Trophoblast cell (in vitro differentiated cells and primary cell): ENCODE measurements at regions not wholly inside any gene's neighbourhood (a gene's known extent, or its start where the extent isn't known, plus 50 kb on each side); places are given as distances from the start of the nearest gene placed in this dataset.

Source experiments
- DNase-seq, 2 donors: peaks; one replicate each; pipeline ENCODE4 v3.0.0-alpha.2; 2016
- H2AFZ ChIP-seq: 2 replicates; pipeline ENCODE4 v1.6.1; 2013; ENCODE audit warnings: low read length, moderate library complexity, mild to moderate bottlenecking; ENCODE audit not compliant: insufficient read depth, poor library complexity
- H2AK5ac ChIP-seq: 2 replicates; pipeline ENCODE4 v1.6.1; 2013; ENCODE audit warnings: mild to moderate bottlenecking, low read length
- H2BK120ac ChIP-seq: 2 replicates; pipeline ENCODE4 v1.6.1; 2013; ENCODE audit warnings: low read length, mild to moderate bottlenecking, moderate library complexity; ENCODE audit not compliant: insufficient read depth, poor library complexity
- H2BK12ac ChIP-seq: 2 replicates; pipeline ENCODE4 v1.6.1; 2013; ENCODE audit warnings: mild to moderate bottlenecking, low read length, moderate library complexity
- H2BK5ac ChIP-seq: 2 replicates; pipeline ENCODE4 v1.6.1; 2013; ENCODE audit warnings: low read length, low read depth, moderate library complexity, mild to moderate bottlenecking; ENCODE audit not compliant: poor library complexity
- H3K14ac ChIP-seq: 2 replicates; pipeline ENCODE4 v1.6.1; 2013; ENCODE audit warnings: mild to moderate bottlenecking, low read length
- H3K18ac ChIP-seq: 2 replicates; pipeline ENCODE4 v1.6.1; 2013; ENCODE audit warnings: mild to moderate bottlenecking, low read length
- H3K23ac ChIP-seq: 2 replicates; pipeline ENCODE4 v1.6.1; 2013; ENCODE audit warnings: low read length
- H3K27ac ChIP-seq: 2 replicates; pipeline ENCODE4 v1.5.1; 2013; ENCODE audit warnings: low read depth, mild to moderate bottlenecking, inconsistent platforms, low read length, moderate library complexity
- H3K27me3 ChIP-seq: 2 replicates; pipeline ENCODE4 v1.6.1; 2013; ENCODE audit warnings: inconsistent platforms, mild to moderate bottlenecking, low read length, moderate library complexity; ENCODE audit not compliant: insufficient read depth
- H3K36me3 ChIP-seq, 2 experiments: 1 replicate in 1 of 2; 2 replicates in 1 of 2; pipeline ENCODE4 v1.6.1; 2013; ENCODE audit warnings: low read length in 2 of 2, mild to moderate bottlenecking in 2 of 2, moderate library complexity in 1 of 2; ENCODE audit not compliant: insufficient read depth in 2 of 2, control insufficient read depth in 1 of 2
- H3K4ac ChIP-seq: 2 replicates; pipeline ENCODE4 v1.6.1; 2013; ENCODE audit warnings: low read depth, mild to moderate bottlenecking, low read length, moderate library complexity
- H3K4me1 ChIP-seq, 2 experiments: 1 replicate in 1 of 2; 2 replicates in 1 of 2; pipeline ENCODE4 v1.6.1; 2013; ENCODE audit warnings: low read length in 2 of 2, mild to moderate bottlenecking in 2 of 2, moderate library complexity in 1 of 2; ENCODE audit not compliant: insufficient read depth in 2 of 2, control insufficient read depth in 1 of 2
- H3K4me2 ChIP-seq: 2 replicates; pipeline ENCODE4 v1.6.1; 2013; ENCODE audit warnings: inconsistent platforms, mild to moderate bottlenecking, low read length, moderate library complexity
- H3K4me3 ChIP-seq: 2 replicates; pipeline ENCODE4 v1.5.1; 2013; ENCODE audit warnings: mild to moderate bottlenecking, low read depth, low read length, inconsistent platforms
- H3K79me1 ChIP-seq: one replicate; pipeline ENCODE4 v1.6.1; 2013; ENCODE audit warnings: low read length
- H3K79me2 ChIP-seq: 2 replicates; pipeline ENCODE4 v1.6.1; 2013; ENCODE audit warnings: low read length, mild to moderate bottlenecking; ENCODE audit not compliant: control insufficient read depth, insufficient read depth, poor library complexity
- H3K9ac ChIP-seq: 2 replicates; pipeline ENCODE4 v1.6.1; 2013; ENCODE audit warnings: mild to moderate bottlenecking, low read length
- H3K9me3 ChIP-seq: 2 replicates; pipeline ENCODE4 v1.6.1; 2013; ENCODE audit warnings: low read depth, mild to moderate bottlenecking, control low read depth, inconsistent platforms, low read length; ENCODE audit not compliant: insufficient read depth
- H4K12ac ChIP-seq: 2 replicates; pipeline ENCODE4 v1.6.1; 2013; ENCODE audit warnings: low read depth, mild to moderate bottlenecking, low read length, moderate library complexity
- H4K8ac ChIP-seq: 2 replicates; pipeline ENCODE4 v1.6.1; 2013; ENCODE audit warnings: low read depth, mild to moderate bottlenecking, low read length, moderate library complexity
- H4K91ac ChIP-seq: one replicate; pipeline ENCODE4 v1.6.1; 2013; ENCODE audit warnings: low read depth, mild to moderate bottlenecking, low read length, moderate library complexity
- WGBS: extraction: QIAGEN DNeasy Blood & Tissue Kit; methylation state at CpG from one replicate; pipeline ENCODE4 v1.1.7; 2013; ENCODE audit warnings: missing lambda C conversion rate; ENCODE audit not compliant: insufficient read length, insufficient coverage; ENCODE audit errors: extremely low coverage; 5-methylcytosine and 5-hydroxymethylcytosine counted together

DNA sequence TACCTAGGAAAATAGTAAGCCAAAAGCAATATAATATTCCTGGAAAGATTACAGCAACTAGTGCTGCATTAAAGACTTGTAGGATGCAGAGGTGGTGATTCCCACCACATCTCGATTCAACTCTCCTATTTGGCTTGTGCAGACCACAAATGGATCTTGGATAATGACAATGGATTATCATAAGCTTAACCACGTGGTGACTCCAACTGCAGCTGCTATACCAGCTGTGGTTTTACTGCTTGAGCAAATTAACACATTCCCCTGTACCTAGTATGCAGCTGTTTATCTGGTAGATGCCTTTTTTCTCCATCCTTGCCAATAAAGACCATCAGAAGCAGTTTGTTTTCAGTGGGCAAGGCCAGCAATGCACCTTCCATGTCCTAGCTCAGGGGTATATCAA is 542.7 kb upstream of the ADGRL4 start:
- Histone ChIP-seq H3K4me3 (no peak overlapping the region), H3K27ac (no peak overlapping the region), H3K4ac (no peak overlapping the region), H2AK5ac (no peak overlapping the region), H3K9me3 (no peaks in the 10 kb centered on the region), H2BK5ac (no peak overlapping the region), H3K4me2 (no peak overlapping the region), H3K79me1 (no peaks in the 10 kb centered on the region), H2BK120ac (no peak overlapping the region), H2BK12ac (no peak overlapping the region), H3K27me3 (no peaks in the 10 kb centered on the region), H2AFZ (no peak overlapping the region), H3K36me3 (no peaks in the 10 kb centered on the region), H4K12ac (no peak overlapping the region), H3K23ac (no peak overlapping the region), H3K9ac (no peak overlapping the region), H3K14ac (no peak overlapping the region), H4K91ac (no peak overlapping the region), H4K8ac (no peak overlapping the region), H3K18ac (no peak overlapping the region), H3K79me2 (no peaks in the 10 kb centered on the region), H3K4me1 (no peaks in the 10 kb centered on the region)
- DNase-seq = no peak
- no CpG with 5 or more reads among the region's 2 CpGs for WGBS

- H3K27me3 ChIP-seq = no peaks in the 10 kb centered on the region
- no peak overlapping the region for H3K4me3 ChIP-seq
- H3K4me2 ChIP-seq = no peak overlapping the region
- no peaks in the 10 kb centered on the region for H3K4me1 ChIP-seq
- no peak overlapping the region for H2BK5ac ChIP-seq
- no peak overlapping the region for H4K91ac ChIP-seq
- no peaks in the 10 kb centered on the region for H3K79me2 ChIP-seq
- H3K9ac ChIP-seq = no peak overlapping the region
- H3K23ac ChIP-seq = no peak overlapping the region
- no peak overlapping the region for H3K14ac ChIP-seq
- no peak overlapping the region for H2AFZ ChIP-seq
- H3K9me3 ChIP-seq = no peaks in the 10 kb centered on the region
- H3K27ac ChIP-seq = no peak overlapping the region
- H2BK120ac ChIP-seq = no peak overlapping the region
- no peak overlapping the region for H2AK5ac ChIP-seq
- DNase-seq = no peak
- no peak overlapping the region for H4K8ac ChIP-seq
- H3K36me3 ChIP-seq = no peaks in the 10 kb centered on the region
- no peak overlapping the region for H3K4ac ChIP-seq
- no peak overlapping the region for H4K12ac ChIP-seq
- WGBS = no CpG with 5 or more reads among the region's 7 CpGs
- no peak overlapping the region for H2BK12ac ChIP-seq
- H3K18ac ChIP-seq = no peak overlapping the region
- H3K79me1 ChIP-seq = no peaks in the 10 kb centered on the region
These were observed 541.0 kb upstream of the ADGRL4 start for GRCh38 chr1:79547514-79547913.

GRCh38 chr1:79543394-79543793 is 536.9 kb upstream of the ADGRL4 start:
- H3K14ac ChIP-seq = no peak overlapping the region

GRCh38 chr1:79539001-79539400 is 532.5 kb upstream of the ADGRL4 start:
- H3K4me3 ChIP-seq = no peak overlapping the region
- H3K9me3 ChIP-seq = no peaks in the 10 kb centered on the region
- no peak overlapping the region for H2AFZ ChIP-seq
- no peaks in the 10 kb centered on the region for H3K79me1 ChIP-seq
- H2AK5ac ChIP-seq = no peak overlapping the region
- H3K9ac ChIP-seq = no peak overlapping the region
- H4K12ac ChIP-seq = no peak overlapping the region
- no peak overlapping the region for H3K18ac ChIP-seq
- H3K4ac ChIP-seq = no peak overlapping the region
- H3K4me1 ChIP-seq = no peaks in the 10 kb centered on the region
- no peak overlapping the region for H2BK5ac ChIP-seq
- H4K8ac ChIP-seq = no peak overlapping the region
- no peak overlapping the region for H2BK12ac ChIP-seq
- no peaks in the 10 kb centered on the region for H3K27me3 ChIP-seq
- H3K36me3 ChIP-seq = no peaks in the 10 kb centered on the region
- no peak overlapping the region for H2BK120ac ChIP-seq
- H3K79me2 ChIP-seq = no peaks in the 10 kb centered on the region
- DNase-seq = no peak
- H3K4me2 ChIP-seq = no peak overlapping the region
- no peak overlapping the region for H4K91ac ChIP-seq
- no peak overlapping the region for H3K23ac ChIP-seq
- no peak overlapping the region for H3K14ac ChIP-seq
- H3K27ac ChIP-seq = no peak overlapping the region

More at GRCh38 chr1:79543394-79543793, 536.9 kb upstream of the ADGRL4 start:
- no peak overlapping the region for H2BK120ac ChIP-seq
- no peaks in the 10 kb centered on the region for H3K79me1 ChIP-seq
- no peak overlapping the region for H2BK5ac ChIP-seq
- no peaks in the 10 kb centered on the region for H3K36me3 ChIP-seq
- H3K9me3 ChIP-seq = no peaks in the 10 kb centered on the region
- H4K91ac ChIP-seq = no peak overlapping the region
- no peak overlapping the region for H3K4me2 ChIP-seq
- H3K9ac ChIP-seq = no peak overlapping the region
- no peak for DNase-seq
- H2AFZ ChIP-seq = no peak overlapping the region
- H3K4ac ChIP-seq = no peak overlapping the region
- H3K79me2 ChIP-seq = no peaks in the 10 kb centered on the region
- H3K4me3 ChIP-seq = no peak overlapping the region
- no CpG with 5 or more reads among the region's 3 CpGs for WGBS
- no peak overlapping the region for H2AK5ac ChIP-seq
- H4K8ac ChIP-seq = no peak overlapping the region
- no peaks in the 10 kb centered on the region for H3K27me3 ChIP-seq
- H3K18ac ChIP-seq = no peak overlapping the region
- H2BK12ac ChIP-seq = no peak overlapping the region
- H3K4me1 ChIP-seq = no peaks in the 10 kb centered on the region
- no peak overlapping the region for H4K12ac ChIP-seq
- no peak overlapping the region for H3K27ac ChIP-seq
- H3K23ac ChIP-seq = no peak overlapping the region
